GM19025 (cell line): ENCODE measurements at regions not wholly inside any gene's neighbourhood (a gene's known extent, or its start where the extent isn't known, plus 50 kb on each side); places are given as distances from the start of the nearest gene placed in this dataset.

Source experiments
- ATAC-seq: cut with Tn5 transposase; IDR thresholded peaks from one replicate; pipeline ENCODE4 v1.9.1; 2021; ENCODE audit warnings: mild to moderate bottlenecking, low read depth, moderate library complexity; ENCODE audit not compliant: unreplicated experiment

GRCh38 chr18:23384778-23385736 is 68.0 kb upstream of the RIOK3 start:
- no peak for ATAC-seq

- no peak for ATAC-seq
Measured at GRCh38 chr18:23386317-23386716, 66.8 kb upstream of the RIOK3 start.

GRCh38 chr18:23387265-23387664 is 65.8 kb upstream of the RIOK3 start:
- no peak for ATAC-seq

DNA sequence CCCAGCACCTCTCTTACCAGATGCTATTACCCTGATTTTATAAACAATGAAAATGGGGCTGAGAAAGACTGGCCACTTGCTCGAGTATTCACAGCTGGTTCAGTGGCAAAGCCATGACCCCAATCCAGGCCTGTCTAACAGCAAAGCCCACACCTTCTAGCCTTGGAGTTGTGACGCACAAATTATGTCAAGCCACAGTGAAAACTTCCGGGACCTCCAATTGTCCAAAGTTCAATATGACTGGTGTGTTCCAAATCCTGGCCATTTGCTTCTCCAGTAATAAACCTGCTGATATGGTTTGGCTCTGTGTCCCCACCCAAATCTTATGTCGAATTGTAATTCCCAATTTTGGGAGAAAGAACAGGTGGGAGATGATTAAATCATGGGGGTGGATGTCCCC is 64.7 kb upstream of the RIOK3 start:
- ATAC-seq = no peak

- no peak for ATAC-seq
Measured at GRCh38 chr18:23391156-23391555, 61.9 kb upstream of the RIOK3 start.

DNA sequence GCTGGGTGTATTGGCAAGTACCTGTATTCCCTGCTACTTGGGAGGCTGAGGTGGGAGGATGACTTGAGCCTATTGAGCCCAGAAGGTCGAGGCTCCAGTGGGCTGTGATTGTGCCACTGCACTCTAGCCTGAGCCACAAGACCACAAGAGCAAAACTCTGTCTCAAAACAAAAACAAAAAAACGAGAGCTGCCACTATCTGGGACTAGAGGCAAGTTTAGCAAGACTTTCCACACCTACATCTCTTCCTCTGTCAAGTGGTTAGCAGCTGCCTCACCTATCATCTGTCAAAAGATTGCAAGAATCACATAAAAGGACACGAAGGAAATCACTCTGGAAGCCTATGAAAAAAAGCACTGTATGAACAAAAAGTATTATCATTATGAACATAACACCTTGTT is 55.2 kb upstream of the RIOK3 start:
- ATAC-seq = no peak

DNA sequence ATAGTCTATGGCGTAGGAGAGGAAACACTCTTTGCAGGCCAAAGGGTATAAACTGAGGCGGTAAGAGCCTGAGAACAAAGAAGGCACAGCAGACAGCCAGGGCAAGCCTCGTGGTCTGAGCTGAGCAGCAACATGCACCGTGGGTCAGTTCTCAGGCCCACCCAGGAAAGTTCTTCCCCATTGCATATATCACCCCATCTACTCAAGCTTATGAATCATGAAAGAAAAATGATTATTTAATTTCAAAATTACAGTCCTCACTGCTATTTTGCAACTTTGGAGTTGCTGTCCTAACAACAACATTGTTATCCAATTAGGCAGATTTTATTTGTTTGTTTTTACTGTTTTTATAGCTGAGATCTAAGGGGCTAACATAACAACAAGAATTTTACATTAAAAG is 54.7 kb upstream of the RIOK3 start:
- no peak for ATAC-seq

GRCh38 chr18:23399067-23399466 is 54.0 kb upstream of the RIOK3 start:
- no peak for ATAC-seq

DNA sequence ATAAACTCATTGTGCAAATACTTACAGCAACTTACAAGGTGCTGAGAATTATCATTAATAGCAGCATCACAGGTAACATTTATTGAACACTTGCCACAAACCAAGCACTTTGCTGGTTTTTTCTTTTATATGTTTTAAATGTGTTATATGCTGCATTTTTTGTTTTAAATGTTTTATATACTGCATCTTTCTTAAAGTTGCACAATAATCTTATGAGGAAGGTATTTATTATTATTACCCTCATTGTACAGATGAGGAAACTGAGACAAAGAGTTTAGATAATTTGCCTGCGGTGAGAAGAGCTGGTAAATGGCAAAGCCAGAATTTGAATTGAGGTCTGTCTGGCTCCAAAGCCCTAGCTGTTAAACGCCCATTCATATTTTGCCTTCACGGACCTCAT is 52.2 kb upstream of the RIOK3 start:
- no peak for ATAC-seq

- ATAC-seq = no peak
Measured at GRCh38 chr18:23401400-23402347, 51.4 kb upstream of the RIOK3 start.
